ENCODE measurements at regions not wholly inside any gene's neighbourhood (a gene's known extent, or its start where the extent isn't known, plus 50 kb on each side); places are given as distances from the start of the nearest gene placed in this dataset.

GRCh38 chrX:113470166-113470565, 629.5 kb upstream of the AMOT start (continued):
- TF ChIP-seq SAP30 (IDR thresholded peaks at IDR 0.05; ENCODE audit: insufficient read depth, insufficient replicate concordance, low read length) = no peak

- WGBS, 2 experiments (ENCODE audit: extremely low coverage in 1 of 2, insufficient coverage in 1 of 2, insufficient read length in 1 of 2, insufficient replicate concordance in 2 of 2, low coverage in 1 of 2, low lambda C conversion rate in 2 of 2, missing lambda C conversion rate in 1 of 2) = 85% methylated on average over 2 of the region's 2 CpGs; no CpG with 5 or more reads in 1 of the 2 experiments
- H3K79me2 ChIP-seq (ENCODE audit: control insufficient read depth in 1 of 2, insufficient read depth in 2 of 2, low read length in 2 of 2) = no peaks in the 10 kb centered on the region
- no peak overlapping the region for H2AFZ ChIP-seq (ENCODE audit: low read length)
These were observed 617.1 kb upstream of the AMOT start for GRCh38 chrX:113457719-113458118.

More at GRCh38 chrX:113457719-113458118, 617.1 kb upstream of the AMOT start:
- POLR2A ChIA-PET (ENCODE audit: partially characterized antibody) = no interaction called here
- CTCF ChIA-PET (ENCODE audit: partially characterized antibody) = no interaction called here
- Histone ChIP-seq H3K9ac (replicated peaks in 1 of 4; ENCODE audit: extremely low read depth in 1 of 4, low read depth in 3 of 4, low read length in 3 of 4) (no peak overlapping the region), H3K23me2 (ENCODE audit: low read depth, low read length) (no peaks in the 10 kb centered on the region), H4K8ac (ENCODE audit: extremely low read depth, insufficient read depth, low read length) (no peak overlapping the region), H3K27ac (ENCODE audit: low read depth, low read length) (no peak overlapping the region), H3K18ac (ENCODE audit: extremely low read depth, low read length) (no peak overlapping the region), H2AK5ac (ENCODE audit: low read depth, low read length) (no peak overlapping the region), H3K4me3 (ENCODE audit: extremely low read depth in 1 of 4, insufficient read depth in 2 of 4, low read depth in 3 of 4, low read length in 4 of 4) (no peak overlapping the region), H4K20me1 (replicated peaks in 1 of 2; ENCODE audit: control insufficient read depth in 1 of 2, insufficient read depth in 2 of 2, low read length in 2 of 2) (no peaks in the 10 kb centered on the region), H4K91ac (replicated peaks; ENCODE audit: insufficient read length, low read length) (no peak overlapping the region), H2BK15ac (ENCODE audit: low read length) (no peak overlapping the region), H3K14ac (ENCODE audit: insufficient read length) (no peak overlapping the region), H2BK120ac (replicated peaks; ENCODE audit: low read depth, low read length) (no peak overlapping the region), H3K27me3 (replicated peaks in 1 of 4; ENCODE audit: control insufficient read depth in 3 of 4, extremely low read depth in 1 of 4, insufficient read depth in 3 of 4, low read length in 3 of 4) (no peaks in the 10 kb centered on the region), H3K23ac (ENCODE audit: insufficient read length) (no peak overlapping the region), H4K5ac (ENCODE audit: insufficient read length, low read depth, low read length) (no peak overlapping the region), H2BK20ac (ENCODE audit: low read length) (no peak overlapping the region), H3K4ac (replicated peaks; ENCODE audit: insufficient read length, low read depth, low read length) (no peak overlapping the region), H3K4me1 (replicated peaks in 1 of 4; ENCODE audit: control insufficient read depth in 3 of 4, insufficient read depth in 4 of 4, low read length in 3 of 4) (no peaks in the 10 kb centered on the region), H3K79me1 (ENCODE audit: low read depth, low read length) (no peaks in the 10 kb centered on the region), H2BK5ac (ENCODE audit: low read depth, low read length) (no peak overlapping the region), H2BK12ac (ENCODE audit: low read depth, low read length) (no peak overlapping the region), H3K56ac (replicated peaks; ENCODE audit: insufficient read length, low read depth, low read length) (no peak overlapping the region), H3K9me3 (ENCODE audit: insufficient read depth in 2 of 2, low read depth in 1 of 2, low read length in 1 of 2) (no peaks in the 10 kb centered on the region), H3K4me2 (ENCODE audit: insufficient read depth in 1 of 2, low read depth in 2 of 2, low read length in 2 of 2) (no peak overlapping the region), H3K36me3 (ENCODE audit: control insufficient read depth in 2 of 4, insufficient read depth in 4 of 4, low read length in 3 of 4) (no peaks in the 10 kb centered on the region)
- FAIRE-seq = peak; percentile 63
- no peak for TF ChIP-seq RBBP5 (IDR thresholded peaks at IDR 0.05; ENCODE audit: borderline replicate concordance, low read depth, low read length)
- no peak for TF ChIP-seq CTCF (IDR thresholded peaks at IDR 0.05; ENCODE audit: control extremely low read depth in 1 of 3, insufficient read depth in 1 of 3, low read depth in 1 of 3, low read length in 3 of 3)
- no peak for TF ChIP-seq SIRT6 (IDR thresholded peaks at IDR 0.05; ENCODE audit: low read length)
- no peak for DNase-seq (ENCODE audit: low read depth in 1 of 2, low spot score in 2 of 2)
